Kidney tubule cell (primary cell): ENCODE measurements at regions not wholly inside any gene's neighbourhood (a gene's known extent, or its start where the extent isn't known, plus 50 kb on each side); places are given as distances from the start of the nearest gene placed in this dataset.

ENCODE experiments used
- DNase-seq: peaks from one replicate; pipeline ENCODE4 v3.0.0-alpha.2; 2018; ENCODE audit warnings: low spot score

DNA sequence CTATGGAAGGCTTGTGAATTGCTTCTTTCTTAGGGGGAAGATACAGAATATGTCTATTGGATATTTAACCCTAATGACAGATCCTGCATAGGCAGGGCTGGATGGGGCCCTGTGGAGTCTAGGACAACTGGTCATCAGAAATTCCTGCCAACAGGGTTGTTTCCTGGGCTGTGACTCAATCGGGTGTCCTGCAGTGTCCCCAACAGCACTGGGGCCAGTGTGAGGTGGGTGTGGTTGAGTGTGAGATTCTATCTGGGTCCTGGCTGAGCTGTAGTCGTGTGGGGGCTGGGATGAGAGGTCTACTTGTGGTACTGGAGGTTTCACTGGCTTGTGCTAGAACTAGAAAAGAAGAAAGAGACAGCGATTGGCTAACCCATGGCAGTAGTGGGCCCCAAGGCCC, 87.3 kb upstream of the WDR1 start:
- DNase-seq = no peak

DNA sequence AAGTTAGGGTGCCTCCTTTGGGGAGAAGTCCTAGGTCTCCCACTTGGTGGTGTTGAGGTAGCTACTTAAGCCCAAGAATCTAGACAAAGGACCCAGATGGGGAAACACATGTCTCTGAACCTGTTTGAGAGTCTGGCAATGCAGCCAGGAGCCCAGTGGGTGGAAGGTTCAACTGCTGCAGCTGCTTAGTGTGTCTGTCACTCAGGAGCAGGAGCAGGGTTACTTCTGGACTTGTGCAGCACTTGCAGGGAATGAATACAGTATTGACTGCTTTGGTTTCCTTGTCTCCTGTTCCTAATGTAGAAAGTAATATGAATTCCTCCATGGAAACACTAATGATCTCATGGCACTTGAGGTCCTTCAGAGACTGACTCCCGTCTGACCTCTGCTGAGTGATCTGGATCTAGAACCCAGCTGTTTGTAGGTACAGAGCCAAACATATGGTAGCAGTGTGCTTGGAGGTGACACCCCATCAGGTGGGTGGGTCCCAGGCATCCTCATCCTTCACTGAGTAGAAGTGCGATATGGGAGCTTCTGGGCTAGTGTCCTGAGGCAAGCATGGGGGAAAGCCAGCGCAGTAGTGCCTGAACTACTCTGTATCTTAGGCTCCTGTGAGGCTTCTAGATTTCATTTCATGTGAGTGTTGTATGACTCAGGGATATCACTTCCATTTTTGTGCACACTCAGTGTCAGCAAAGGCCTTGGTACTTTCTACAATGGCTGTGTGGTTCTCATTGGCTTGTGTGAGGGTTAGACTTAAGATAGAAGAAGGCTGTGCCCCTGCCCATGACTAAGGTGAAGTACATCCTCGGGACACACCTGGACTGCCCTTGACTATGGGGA, 85.0 kb upstream of the WDR1 start:
- DNase-seq = peak; percentile 0

DNA sequence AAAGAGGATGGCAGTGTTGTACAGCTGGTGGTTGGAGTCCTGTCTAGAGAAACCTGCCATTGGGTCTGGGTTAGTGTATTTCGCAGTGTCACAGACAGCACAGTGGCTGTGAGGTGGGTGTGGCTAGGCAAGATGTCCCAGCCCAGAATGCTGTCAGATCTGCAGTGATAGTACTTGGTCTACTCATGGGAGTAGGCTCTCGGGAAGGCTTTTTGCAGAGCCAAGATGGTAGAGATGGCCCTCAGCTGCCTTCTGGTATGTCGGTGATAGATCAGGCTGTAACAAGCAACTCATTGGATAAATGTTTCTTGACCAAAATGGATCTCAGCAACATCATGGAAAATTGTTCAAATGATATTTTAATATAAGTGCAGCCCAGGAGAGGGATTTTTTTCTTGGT, 84.3 kb upstream of the WDR1 start:
- peak; percentile 0 for DNase-seq

GRCh38 chr4:10198365-10198764, 81.8 kb upstream of the WDR1 start:
- peak; percentile 0 for DNase-seq

GRCh38 chr4:10197952-10198351, 81.4 kb upstream of the WDR1 start:
- DNase-seq = no peak

GRCh38 chr4:10196191-10196590, 79.6 kb upstream of the WDR1 start:
- DNase-seq = peak; percentile 0

DNA sequence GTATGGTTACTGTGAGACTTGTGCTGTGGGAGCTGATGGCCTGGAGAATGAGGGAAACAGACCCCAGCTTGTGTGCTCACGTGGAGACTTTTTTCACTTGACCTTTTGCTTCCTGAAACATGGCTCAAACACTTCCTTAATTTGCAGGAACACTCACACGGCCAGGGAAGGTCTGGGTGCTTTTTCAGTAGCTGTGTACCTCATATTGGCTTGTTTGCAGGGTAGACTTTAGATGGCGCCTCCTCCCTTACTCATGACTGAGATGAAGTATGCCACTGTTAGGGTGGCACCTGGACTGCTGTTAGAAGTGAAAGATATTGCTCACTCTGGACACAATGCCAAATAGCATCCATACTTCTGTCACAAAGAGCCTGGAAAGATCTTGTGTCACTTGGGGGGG, 75.7 kb upstream of the WDR1 start:
- no peak for DNase-seq

- no peak for DNase-seq
Observed at GRCh38 chr4:10188400-10189004, 71.9 kb upstream of the WDR1 start.

- no peak for DNase-seq
Observed at GRCh38 chr4:10186228-10187214, 69.9 kb upstream of the WDR1 start.

GRCh38 chr4:10185518-10186227, 69.1 kb upstream of the WDR1 start:
- DNase-seq = no peak

GRCh38 chr4:10184501-10184938, 67.9 kb upstream of the WDR1 start:
- DNase-seq = no peak

GRCh38 chr4:10184041-10184440, 67.4 kb upstream of the WDR1 start:
- DNase-seq = no peak

DNA sequence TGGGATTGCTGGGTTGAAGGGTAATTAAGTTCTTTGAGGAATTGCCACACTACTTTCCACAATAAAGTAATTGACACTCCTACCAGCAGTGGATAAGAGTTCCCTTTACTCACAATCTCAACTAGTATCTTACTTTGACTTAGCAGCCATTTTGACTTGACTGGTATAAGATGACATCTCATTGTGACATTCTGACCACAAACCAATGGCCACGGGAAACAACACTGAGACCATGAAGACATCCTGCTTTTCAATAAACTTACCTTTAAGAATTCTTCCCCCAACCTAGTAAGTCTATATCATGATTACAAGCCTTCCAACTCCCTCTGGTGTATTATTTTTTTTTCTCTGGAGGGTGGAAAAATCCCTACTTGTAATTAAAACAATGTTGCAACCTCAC, 66.9 kb upstream of the WDR1 start:
- no peak for DNase-seq

DNA sequence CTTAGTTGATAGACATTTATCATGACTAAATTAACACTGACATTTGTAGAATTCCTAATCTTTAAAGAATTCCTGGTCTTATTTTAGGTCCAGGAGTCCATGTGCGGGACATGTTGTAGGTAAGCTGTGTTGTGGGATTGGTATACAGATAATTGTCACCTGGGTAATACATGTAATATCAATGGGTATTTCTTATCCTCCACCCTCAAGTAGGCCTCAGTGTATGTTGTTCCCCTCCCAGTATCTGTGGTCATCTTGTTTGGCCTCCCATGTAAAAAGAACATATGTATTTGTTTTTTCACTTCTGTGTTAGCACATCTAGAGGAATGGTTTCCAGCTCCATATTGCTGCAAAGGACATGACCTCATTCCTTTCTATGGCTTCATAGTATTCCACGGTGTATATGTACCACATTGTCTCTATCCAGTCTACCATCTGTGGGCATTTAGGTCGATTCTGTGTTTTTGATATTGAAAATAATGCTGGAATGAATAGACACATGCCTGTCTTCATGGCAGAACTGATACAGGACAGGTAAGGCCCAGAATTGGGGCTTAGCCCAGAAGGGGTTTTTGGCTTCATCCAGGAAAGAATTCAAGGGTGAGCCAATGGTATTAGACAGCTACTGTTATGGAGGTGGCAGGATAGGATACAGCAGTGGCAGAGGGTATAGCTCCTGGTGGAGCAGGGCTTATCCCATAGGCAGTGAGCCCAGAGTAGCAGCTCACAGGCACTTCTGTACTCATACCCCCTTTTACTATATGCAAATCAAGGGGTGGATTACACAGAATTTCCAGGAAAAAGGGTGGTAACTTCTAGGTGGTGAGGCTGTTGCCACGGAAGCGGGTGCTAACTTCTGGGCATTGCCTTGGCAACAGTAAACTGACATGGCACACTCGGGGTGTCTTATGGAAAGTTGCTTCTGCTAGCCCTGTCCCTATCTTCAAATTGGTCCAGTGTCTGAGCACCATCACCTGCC, 66.1 kb upstream of the WDR1 start:
- DNase-seq = no peak

GRCh38 chr4:10181745-10182445, 65.3 kb upstream of the WDR1 start:
- no peak for DNase-seq

GRCh38 chr4:10180927-10181744, 64.5 kb upstream of the WDR1 start:
- peak; percentile 24 for DNase-seq

DNA sequence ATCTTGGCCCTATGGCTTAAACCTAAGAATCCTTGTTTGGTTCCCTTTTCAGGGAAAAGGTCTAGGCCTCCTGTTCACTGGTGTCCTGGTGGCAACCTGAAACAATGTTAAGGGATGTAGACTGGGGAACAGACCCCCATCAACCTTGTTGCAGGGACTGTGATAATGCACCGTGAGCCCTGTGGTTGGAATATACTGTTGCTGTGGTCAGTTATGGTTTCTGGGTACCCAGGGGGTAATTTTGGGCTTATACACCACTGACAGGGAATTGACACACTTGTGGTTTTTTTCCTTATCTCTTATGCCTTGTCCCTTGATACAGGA, 64.0 kb upstream of the WDR1 start:
- no peak for DNase-seq

- no peak for DNase-seq
Observed at GRCh38 chr4:10179957-10180602, 63.5 kb upstream of the WDR1 start.

- DNase-seq = no peak
Observed at GRCh38 chr4:10178763-10179162, 62.2 kb upstream of the WDR1 start.
